Astrocyte (in vitro differentiated cells and primary cell): ENCODE measurements at regions not wholly inside any gene's neighbourhood (a gene's known extent, or its start where the extent isn't known, plus 50 kb on each side); places are given as distances from the start of the nearest gene placed in this dataset.
A peak's percentile ranks its signal among the peaks of the same experiment; 100 is the strongest.

ENCODE experiments used
- DNase-seq: peaks from one replicate; pipeline ENCODE4 v3.0.0-alpha.2; 2010; ENCODE audit warnings: low read depth
- FAIRE-seq: peaks from 2 replicates; lab custom pipeline; 2011; peaks lifted over from hg19 to GRCh38; lab: Jason Lieb, UNC
- H2AFZ ChIP-seq: 2 replicates; pipeline ENCODE4 v1.6.0; 2012; ENCODE audit warnings: low read depth, low read length, inconsistent platforms
- H3K27ac ChIP-seq: 2 replicates; pipeline ENCODE4 v1.5.1; 2011; ENCODE audit warnings: low read depth, low read length, inconsistent platforms
- H3K27me3 ChIP-seq: 2 replicates; pipeline ENCODE4 v1.6.0; 2011; ENCODE audit warnings: low read length, inconsistent platforms; ENCODE audit not compliant: insufficient read depth
- H3K36me3 ChIP-seq: 2 replicates; pipeline ENCODE4 v1.5.1; 2011; ENCODE audit warnings: low read length, inconsistent platforms; ENCODE audit not compliant: insufficient read depth
- H3K4me1 ChIP-seq: 2 replicates; pipeline ENCODE4 v1.5.1; 2011; ENCODE audit warnings: low read length, inconsistent platforms; ENCODE audit not compliant: insufficient read depth
- H3K4me2 ChIP-seq: 2 replicates; pipeline ENCODE4 v1.6.0; 2012; ENCODE audit warnings: low read length, inconsistent platforms
- H3K4me3 ChIP-seq: 2 replicates; pipeline ENCODE4 v1.5.1; 2011; ENCODE audit warnings: low read depth, mild to moderate bottlenecking, low read length, inconsistent platforms; ENCODE audit not compliant: insufficient read depth
- H3K79me2 ChIP-seq: 2 replicates; pipeline ENCODE4 v1.6.0; 2012; ENCODE audit warnings: mild to moderate bottlenecking, low read length, inconsistent platforms; ENCODE audit not compliant: insufficient read depth
- H3K9ac ChIP-seq: 2 replicates; pipeline ENCODE4 v1.6.0; 2012; ENCODE audit warnings: mild to moderate bottlenecking, low read length, inconsistent platforms
- H3K9me3 ChIP-seq: 2 replicates; pipeline ENCODE4 v1.5.1; 2012; ENCODE audit warnings: low read depth, mild to moderate bottlenecking, low read length, inconsistent platforms; ENCODE audit not compliant: insufficient read depth
- H4K20me1 ChIP-seq: 2 replicates; pipeline ENCODE4 v1.6.0; 2012; ENCODE audit warnings: low read length, inconsistent platforms; ENCODE audit not compliant: insufficient read depth
- H3K27ac Mint-ChIP-seq: one replicate; pipeline ENCODE4 v1.8.0; 2021; ENCODE audit warnings: mild to moderate bottlenecking, mixed read lengths; ENCODE audit not compliant: unreplicated experiment
- H3K27me3 Mint-ChIP-seq: one replicate; pipeline ENCODE4 v1.8.0; 2021; ENCODE audit warnings: low read depth, mixed read lengths; ENCODE audit not compliant: unreplicated experiment
- H3K36me3 Mint-ChIP-seq: one replicate; pipeline ENCODE4 v1.8.0; 2021; ENCODE audit warnings: low read depth, mixed read lengths; ENCODE audit not compliant: unreplicated experiment
- H3K4me1 Mint-ChIP-seq: one replicate; pipeline ENCODE4 v1.8.0; 2021; ENCODE audit warnings: low read depth, mixed read lengths; ENCODE audit not compliant: unreplicated experiment
- H3K4me3 Mint-ChIP-seq: one replicate; pipeline ENCODE4 v1.8.0; 2021; ENCODE audit warnings: mild to moderate bottlenecking, moderate library complexity, mixed read lengths; ENCODE audit not compliant: unreplicated experiment
- H3K9me3 Mint-ChIP-seq: one replicate; pipeline ENCODE4 v1.8.0; 2021; ENCODE audit warnings: mild to moderate bottlenecking, mixed read lengths; ENCODE audit not compliant: unreplicated experiment
- EZH2 ChIP-seq: IDR thresholded peaks from 2 replicates; pipeline ENCODE4 v1.6.1; 2012; ENCODE audit warnings: mild to moderate bottlenecking, low read length, inconsistent platforms; ENCODE audit not compliant: insufficient read depth
- TF ChIP-seq, protein P1 (sequence below): IDR thresholded peaks from 2 replicates; pipeline ENCODE4 v1.5.1; 2011; ENCODE audit warnings: low read depth, mild to moderate bottlenecking, inconsistent platforms, low read length, moderate library complexity; ENCODE audit not compliant: insufficient read depth

DNA sequence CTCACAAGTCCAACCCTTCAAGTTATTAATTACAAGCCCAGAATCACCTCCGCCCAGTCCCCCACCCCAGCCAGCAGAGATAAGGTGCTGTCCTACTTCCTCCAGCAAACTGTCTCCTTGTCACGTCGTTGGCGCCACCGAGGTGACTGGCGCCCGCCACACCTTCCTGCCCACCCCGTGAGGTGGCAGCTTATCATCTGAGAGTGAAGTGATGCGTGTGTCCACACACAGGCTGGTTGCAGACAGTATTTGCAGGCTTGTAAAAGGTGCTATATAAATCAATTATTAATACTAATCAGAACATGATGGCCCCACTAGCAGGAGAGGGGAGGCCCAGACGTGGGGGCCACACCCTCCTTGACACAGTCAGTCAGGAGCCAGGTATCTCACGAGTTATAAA is 786.6 kb upstream of the TBX3 start:
- no peaks in the 10 kb centered on the region for H3K9me3 ChIP-seq
- no peak overlapping the region for H3K27ac Mint-ChIP-seq
- FAIRE-seq (no peak), DNase-seq (no peak)
- H3K4me3 Mint-ChIP-seq: no peak overlapping the region
- H3K36me3 ChIP-seq: no peaks in the 10 kb centered on the region
- H3K4me1 Mint-ChIP-seq: no peaks in the 10 kb centered on the region
- H3K36me3 Mint-ChIP-seq: peaks cover 2% of the 10 kb centered on the region
- no peak overlapping the region for H3K27ac ChIP-seq
- no peaks in the 10 kb centered on the region for H3K4me1 ChIP-seq
- no peak overlapping the region for H3K4me3 ChIP-seq
- no peak for TF ChIP-seq EZH2
- TF ChIP-seq, protein P1, sequence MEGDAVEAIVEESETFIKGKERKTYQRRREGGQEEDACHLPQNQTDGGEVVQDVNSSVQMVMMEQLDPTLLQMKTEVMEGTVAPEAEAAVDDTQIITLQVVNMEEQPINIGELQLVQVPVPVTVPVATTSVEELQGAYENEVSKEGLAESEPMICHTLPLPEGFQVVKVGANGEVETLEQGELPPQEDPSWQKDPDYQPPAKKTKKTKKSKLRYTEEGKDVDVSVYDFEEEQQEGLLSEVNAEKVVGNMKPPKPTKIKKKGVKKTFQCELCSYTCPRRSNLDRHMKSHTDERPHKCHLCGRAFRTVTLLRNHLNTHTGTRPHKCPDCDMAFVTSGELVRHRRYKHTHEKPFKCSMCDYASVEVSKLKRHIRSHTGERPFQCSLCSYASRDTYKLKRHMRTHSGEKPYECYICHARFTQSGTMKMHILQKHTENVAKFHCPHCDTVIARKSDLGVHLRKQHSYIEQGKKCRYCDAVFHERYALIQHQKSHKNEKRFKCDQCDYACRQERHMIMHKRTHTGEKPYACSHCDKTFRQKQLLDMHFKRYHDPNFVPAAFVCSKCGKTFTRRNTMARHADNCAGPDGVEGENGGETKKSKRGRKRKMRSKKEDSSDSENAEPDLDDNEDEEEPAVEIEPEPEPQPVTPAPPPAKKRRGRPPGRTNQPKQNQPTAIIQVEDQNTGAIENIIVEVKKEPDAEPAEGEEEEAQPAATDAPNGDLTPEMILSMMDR: no peak
- no peak overlapping the region for H3K4me2 ChIP-seq
- no peak overlapping the region for H3K9ac ChIP-seq
- H4K20me1 ChIP-seq: no peaks in the 10 kb centered on the region
- H3K79me2 ChIP-seq: no peaks in the 10 kb centered on the region
- peaks cover 11% of the 10 kb centered on the region for H3K27me3 Mint-ChIP-seq
- no peak overlapping the region for H2AFZ ChIP-seq
- no peaks in the 10 kb centered on the region for H3K27me3 ChIP-seq
- H3K9me3 Mint-ChIP-seq: no peaks in the 10 kb centered on the region

GRCh38 chr12:115468087-115468510 is 784.1 kb upstream of the TBX3 start:
- H3K4me2 ChIP-seq: peak overlapping the region; percentile 20
- DNase-seq (peak; percentile 10), FAIRE-seq (no peak)
- H3K27me3 Mint-ChIP-seq: peaks cover 33% of the 10 kb centered on the region
- peak overlapping the region; percentile 17 for H3K9ac ChIP-seq
- H3K4me3 ChIP-seq: no peak overlapping the region
- no peaks in the 10 kb centered on the region for H3K9me3 ChIP-seq
- H3K36me3 ChIP-seq: no peaks in the 10 kb centered on the region
- H3K4me1 Mint-ChIP-seq: no peaks in the 10 kb centered on the region
- TF ChIP-seq, protein P1: peak; percentile 34
- no peak for TF ChIP-seq EZH2
- no peaks in the 10 kb centered on the region for H4K20me1 ChIP-seq
- H3K27me3 ChIP-seq: no peaks in the 10 kb centered on the region
- H3K9me3 Mint-ChIP-seq: no peaks in the 10 kb centered on the region
- H3K27ac Mint-ChIP-seq: no peak overlapping the region
- H3K79me2 ChIP-seq: no peaks in the 10 kb centered on the region
- H3K27ac ChIP-seq: no peak overlapping the region
- no peak overlapping the region for H3K4me3 Mint-ChIP-seq
- no peaks in the 10 kb centered on the region for H3K4me1 ChIP-seq
- peaks cover 2% of the 10 kb centered on the region for H3K36me3 Mint-ChIP-seq
- no peak overlapping the region for H2AFZ ChIP-seq

DNA sequence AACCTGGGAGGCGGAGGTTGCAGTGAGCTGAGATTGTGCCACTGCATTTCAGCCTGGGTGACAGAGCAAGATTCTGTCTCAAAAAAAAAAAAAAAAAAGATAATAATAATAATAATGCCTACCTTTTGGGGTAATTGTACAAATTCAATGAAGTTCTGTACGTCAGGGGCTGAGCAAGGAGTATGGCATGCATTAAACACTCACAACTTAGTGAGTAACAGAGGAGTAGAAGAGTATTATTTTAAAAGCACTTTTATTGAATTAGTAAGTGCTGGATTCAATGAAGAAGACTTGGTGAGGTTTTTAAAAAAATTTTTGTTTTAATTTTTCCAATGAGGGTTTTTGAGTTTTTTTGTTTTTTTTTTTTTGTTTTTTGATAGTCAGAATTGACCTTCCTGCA is 783.6 kb upstream of the TBX3 start:
- no peaks in the 10 kb centered on the region for H3K4me1 ChIP-seq
- H4K20me1 ChIP-seq: no peaks in the 10 kb centered on the region
- H3K4me2 ChIP-seq: peak overlapping the region; percentile 20
- no peak overlapping the region for H3K4me3 ChIP-seq
- no peak for FAIRE-seq
- no peaks in the 10 kb centered on the region for H3K36me3 ChIP-seq
- H3K9me3 Mint-ChIP-seq: no peaks in the 10 kb centered on the region
- H3K36me3 Mint-ChIP-seq: peaks cover 2% of the 10 kb centered on the region
- H3K4me3 Mint-ChIP-seq: no peak overlapping the region
- peak overlapping the region; percentile 17 for H3K9ac ChIP-seq
- no peaks in the 10 kb centered on the region for H3K27me3 ChIP-seq
- H3K9me3 ChIP-seq: no peaks in the 10 kb centered on the region
- H3K27me3 Mint-ChIP-seq: peaks cover 33% of the 10 kb centered on the region
- no peak overlapping the region for H3K27ac Mint-ChIP-seq
- no peaks in the 10 kb centered on the region for H3K4me1 Mint-ChIP-seq
- H2AFZ ChIP-seq: no peak overlapping the region
- no peaks in the 10 kb centered on the region for H3K79me2 ChIP-seq
- TF ChIP-seq EZH2: no peak
- TF ChIP-seq, protein P1: no peak
- no peak overlapping the region for H3K27ac ChIP-seq
- no peak for DNase-seq
